ENCODE measurements at regions not wholly inside any gene's neighbourhood (a gene's known extent, or its start where the extent isn't known, plus 50 kb on each side); places are given as distances from the start of the nearest gene placed in this dataset.

DNA sequence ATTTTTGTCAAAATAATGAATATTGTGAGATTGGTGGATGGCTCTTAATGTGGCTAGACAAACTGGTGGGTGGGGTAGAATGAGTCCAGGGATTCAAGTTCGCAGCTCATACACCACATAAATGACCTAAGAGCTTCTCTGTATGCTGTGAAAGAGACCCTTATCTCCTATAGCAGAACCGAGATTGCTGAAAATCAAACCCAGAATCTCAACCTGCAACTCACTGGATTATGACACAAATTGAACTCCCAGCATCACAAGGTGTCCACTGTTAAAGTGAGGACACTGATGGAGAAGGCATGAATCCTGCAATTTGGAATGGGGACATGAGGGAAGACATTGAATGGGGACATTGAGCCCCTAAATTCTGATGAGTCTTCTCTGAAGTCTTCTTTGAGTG, 51.3 kb upstream of the CNKSR3 start:
- no peak for DNase-seq (ENCODE audit: low read depth)
- no peak overlapping the region for H3K4me3 ChIP-seq (ENCODE audit: control insufficient read depth, low read depth, low read length)
- TF ChIP-seq, protein P1, sequence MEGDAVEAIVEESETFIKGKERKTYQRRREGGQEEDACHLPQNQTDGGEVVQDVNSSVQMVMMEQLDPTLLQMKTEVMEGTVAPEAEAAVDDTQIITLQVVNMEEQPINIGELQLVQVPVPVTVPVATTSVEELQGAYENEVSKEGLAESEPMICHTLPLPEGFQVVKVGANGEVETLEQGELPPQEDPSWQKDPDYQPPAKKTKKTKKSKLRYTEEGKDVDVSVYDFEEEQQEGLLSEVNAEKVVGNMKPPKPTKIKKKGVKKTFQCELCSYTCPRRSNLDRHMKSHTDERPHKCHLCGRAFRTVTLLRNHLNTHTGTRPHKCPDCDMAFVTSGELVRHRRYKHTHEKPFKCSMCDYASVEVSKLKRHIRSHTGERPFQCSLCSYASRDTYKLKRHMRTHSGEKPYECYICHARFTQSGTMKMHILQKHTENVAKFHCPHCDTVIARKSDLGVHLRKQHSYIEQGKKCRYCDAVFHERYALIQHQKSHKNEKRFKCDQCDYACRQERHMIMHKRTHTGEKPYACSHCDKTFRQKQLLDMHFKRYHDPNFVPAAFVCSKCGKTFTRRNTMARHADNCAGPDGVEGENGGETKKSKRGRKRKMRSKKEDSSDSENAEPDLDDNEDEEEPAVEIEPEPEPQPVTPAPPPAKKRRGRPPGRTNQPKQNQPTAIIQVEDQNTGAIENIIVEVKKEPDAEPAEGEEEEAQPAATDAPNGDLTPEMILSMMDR (conservative IDR thresholded peaks at IDR 0.05; ENCODE audit: control insufficient read depth, insufficient read depth, low read depth, low read length), result no peak

DNA sequence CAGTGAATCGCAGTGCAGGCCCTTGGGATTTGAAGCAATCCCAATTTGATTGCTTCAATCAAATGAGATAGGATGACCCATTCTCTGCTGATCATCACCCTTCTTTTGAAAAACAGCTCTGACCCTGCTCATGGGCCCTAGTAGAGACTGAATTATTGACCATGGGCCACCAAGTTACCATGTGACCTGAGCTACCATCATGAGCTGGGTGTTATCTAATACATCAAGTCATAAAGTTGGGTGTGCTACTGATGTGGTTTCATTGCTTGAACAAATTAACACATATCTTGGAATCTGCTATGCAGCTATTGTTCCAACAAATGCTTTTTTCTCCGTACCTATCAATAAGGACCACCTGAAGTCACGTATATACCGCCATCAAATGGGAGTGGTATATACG, 54.8 kb upstream of the CNKSR3 start:
- H3K4me3 ChIP-seq (ENCODE audit: control insufficient read depth, low read depth, low read length), result no peak overlapping the region
- TF ChIP-seq, protein P1 (conservative IDR thresholded peaks at IDR 0.05; ENCODE audit: control insufficient read depth, insufficient read depth, low read depth, low read length), result no peak
- DNase-seq (ENCODE audit: low read depth), result no peak

DNA sequence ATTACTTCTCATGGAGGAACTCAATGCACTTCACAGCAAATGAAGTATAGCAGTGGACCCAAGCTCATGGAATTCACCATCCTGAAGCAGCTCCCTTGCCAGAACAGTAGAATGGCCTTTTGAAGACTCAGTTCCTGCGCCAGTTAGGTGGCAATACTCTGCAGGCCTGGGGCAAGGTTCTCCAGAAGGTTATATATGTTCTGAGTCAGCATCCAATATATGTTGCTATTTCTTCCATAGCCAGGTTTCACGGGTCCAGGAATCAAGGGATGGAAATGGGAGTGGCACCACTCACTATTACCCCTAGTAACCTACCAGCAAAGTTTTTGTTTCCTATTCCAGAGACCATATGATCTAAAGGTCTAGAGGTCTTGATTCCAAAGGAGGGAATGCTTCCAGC, 56.4 kb upstream of the CNKSR3 start:
- DNase-seq (ENCODE audit: low read depth), result no peak
- TF ChIP-seq, protein P1 (conservative IDR thresholded peaks at IDR 0.05; ENCODE audit: control insufficient read depth, insufficient read depth, low read depth, low read length), result no peak
- no peak overlapping the region for H3K4me3 ChIP-seq (ENCODE audit: control insufficient read depth, low read depth, low read length)

DNA sequence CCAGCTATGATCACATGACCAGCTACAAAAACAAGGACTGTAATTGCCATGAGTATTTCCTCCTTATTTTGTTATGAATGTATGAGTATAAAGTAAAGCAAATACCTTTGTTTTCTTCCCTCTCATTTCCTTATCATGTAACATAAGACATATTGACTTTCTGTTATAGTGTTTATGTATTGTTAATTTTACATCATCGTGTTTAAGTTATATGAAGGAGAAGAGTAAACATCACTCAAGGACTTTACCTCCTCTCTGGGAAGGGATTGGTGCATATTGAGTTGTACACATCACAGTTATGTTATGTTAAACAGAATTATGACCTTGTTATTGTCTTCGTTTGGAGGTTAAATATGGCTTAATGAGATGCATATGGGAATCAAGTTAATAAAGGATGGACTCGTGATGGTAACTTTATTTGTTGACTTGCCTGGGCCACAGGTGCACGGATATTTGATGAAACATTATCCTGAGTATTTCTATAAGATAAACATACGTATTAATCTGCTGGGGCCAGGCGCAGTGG, 57.3 kb upstream of the CNKSR3 start:
- TF ChIP-seq, protein P1 (conservative IDR thresholded peaks at IDR 0.05; ENCODE audit: control insufficient read depth, insufficient read depth, low read depth, low read length), result no peak
- no peak for DNase-seq (ENCODE audit: low read depth)
- no peak overlapping the region for H3K4me3 ChIP-seq (ENCODE audit: control insufficient read depth, low read depth, low read length)

DNA sequence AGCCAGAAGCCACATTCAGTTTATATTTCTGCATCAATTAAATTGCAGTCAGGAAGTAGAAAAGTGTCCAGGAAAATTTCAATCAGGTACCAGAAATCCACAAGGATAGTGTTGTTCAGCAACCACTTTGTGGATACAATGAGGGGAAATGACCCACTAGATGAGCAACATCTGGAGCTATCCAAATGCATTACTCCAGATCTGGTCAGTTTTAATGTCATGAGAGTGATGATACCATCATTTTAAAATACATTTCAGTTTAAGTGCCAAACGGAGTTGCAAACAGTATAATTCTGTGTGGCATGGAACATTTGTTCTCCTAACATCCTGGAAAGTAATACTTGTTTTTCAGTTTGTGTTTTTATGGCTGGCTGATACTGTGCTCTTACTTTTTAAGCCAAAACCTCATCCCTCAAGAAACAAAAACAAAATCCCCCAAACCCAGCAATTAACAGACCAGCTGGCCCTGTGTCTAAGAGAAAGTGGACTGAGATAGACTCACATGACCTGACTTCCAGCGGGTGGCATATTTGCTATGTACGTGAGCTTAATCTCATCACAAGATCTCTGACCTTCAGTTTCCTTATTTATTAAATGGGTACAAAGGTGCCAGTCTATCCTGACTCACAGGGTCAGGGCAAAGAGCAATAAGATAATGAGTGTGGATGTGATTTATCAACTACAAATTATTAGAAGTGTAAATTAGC, 58.8 kb upstream of the CNKSR3 start:
- TF ChIP-seq, protein P1 (conservative IDR thresholded peaks at IDR 0.05; ENCODE audit: control insufficient read depth, insufficient read depth, low read depth, low read length), result no peak
- no peak overlapping the region for H3K4me3 ChIP-seq (ENCODE audit: control insufficient read depth, low read depth, low read length)
- DNase-seq (ENCODE audit: low read depth), result no peak

DNA sequence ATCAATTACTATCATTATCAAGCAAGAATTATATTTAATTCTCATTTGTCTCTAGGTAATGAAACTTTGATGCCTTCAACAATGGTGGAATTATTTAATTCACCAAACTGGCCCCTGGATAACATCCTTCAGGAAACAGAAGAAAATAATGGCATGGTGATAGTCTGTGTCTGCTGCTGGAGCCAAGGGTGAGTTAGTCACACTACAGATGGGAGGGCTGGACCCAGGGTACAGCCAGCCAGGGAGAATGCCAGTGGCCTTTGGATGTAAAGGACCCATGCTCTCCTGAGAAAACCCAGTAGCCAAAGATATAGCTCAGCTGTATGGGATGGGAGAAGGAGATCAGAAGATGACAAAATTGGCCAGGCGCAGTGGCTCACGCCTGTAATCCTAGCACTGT, 60.0 kb upstream of the CNKSR3 start:
- TF ChIP-seq, protein P1 (conservative IDR thresholded peaks at IDR 0.05; ENCODE audit: control insufficient read depth, insufficient read depth, low read depth, low read length), result no peak
- no peak for DNase-seq (ENCODE audit: low read depth)
- no peak overlapping the region for H3K4me3 ChIP-seq (ENCODE audit: control insufficient read depth, low read depth, low read length)
